Limb (tissue), 2 donors: ENCODE measurements at regions not wholly inside any gene's neighbourhood (a gene's known extent, or its start where the extent isn't known, plus 50 kb on each side); places are given as distances from the start of the nearest gene placed in this dataset.
"Not testable (repeated sequence)": the region's sequence is repeated elsewhere in the genome, so short reads cannot be mapped to it uniquely, and the experiment has no call there.

ENCODE experiments used
- DNase-seq, 2 donors: peaks; one replicate each; pipeline ENCODE4 v3.0.0-alpha.2; 2016; ENCODE audit errors: extremely low spot score in 2 of 2

- no peak for DNase-seq
These were observed 856.3 kb downstream of the DSC3 start for GRCh38 chr18:30186245-30186644.

GRCh38 chr18:30177056-30177455 lies 865.5 kb downstream of the DSC3 start:
- no peak for DNase-seq

- DNase-seq = no peak
These were observed 866.8 kb downstream of the DSC3 start for GRCh38 chr18:30175621-30176225.

GRCh38 chr18:30175061-30175574 lies 867.4 kb downstream of the DSC3 start:
- no peak for DNase-seq

- DNase-seq = no peak
These were observed 879.0 kb downstream of the DSC3 start for GRCh38 chr18:30163573-30163972.

GRCh38 chr18:30160124-30160523 lies 882.4 kb downstream of the DSC3 start:
- DNase-seq = no peak

- DNase-seq = no peak
These were observed 891.8 kb downstream of the DSC3 start for GRCh38 chr18:30150586-30151250.

GRCh38 chr18:30149585-30149984 lies 893.0 kb downstream of the DSC3 start:
- DNase-seq = no peak

- no peak for DNase-seq
These were observed 899.7 kb downstream of the DSC3 start for GRCh38 chr18:30142870-30143269.

- DNase-seq = no peak
These were observed 900.3 kb downstream of the DSC3 start for GRCh38 chr18:30142248-30142647.

GRCh38 chr18:30141506-30141905 lies 901.0 kb downstream of the DSC3 start:
- not testable (repeated sequence) for DNase-seq

- no peak for DNase-seq
These were observed 902.8 kb downstream of the DSC3 start for GRCh38 chr18:30139631-30140287.

GRCh38 chr18:30135938-30136337 lies 906.6 kb downstream of the DSC3 start:
- no peak for DNase-seq

- DNase-seq = no peak
These were observed 908.5 kb downstream of the DSC3 start for GRCh38 chr18:30134020-30134419.

GRCh38 chr18:30132959-30133358 lies 909.6 kb downstream of the DSC3 start:
- DNase-seq = no peak

- DNase-seq = no peak
These were observed 921.1 kb downstream of the DSC3 start for GRCh38 chr18:30121397-30121796.

GRCh38 chr18:30113454-30113853 lies 929.1 kb downstream of the DSC3 start:
- no peak for DNase-seq

- no peak for DNase-seq
These were observed 936.2 kb downstream of the DSC3 start for GRCh38 chr18:30106356-30106755.

- no peak for DNase-seq
These were observed 938.7 kb downstream of the DSC3 start for GRCh38 chr18:30103881-30104280.

GRCh38 chr18:30096796-30097195 lies 945.7 kb downstream of the DSC3 start:
- no peak for DNase-seq

- no peak for DNase-seq
These were observed 948.0 kb downstream of the DSC3 start for GRCh38 chr18:30094556-30094955.

- DNase-seq = no peak
These were observed 949.2 kb downstream of the DSC3 start for GRCh38 chr18:30093376-30093775.
